Colonic mucosa (tissue), 4 donors: ENCODE measurements at regions not wholly inside any gene's neighbourhood (a gene's known extent, or its start where the extent isn't known, plus 50 kb on each side); places are given as distances from the start of the nearest gene placed in this dataset.

ENCODE experiments used
- DNase-seq: peaks from one replicate; pipeline ENCODE4 v3.0.0-alpha.2; 2020
- H3K27ac ChIP-seq: fragments of 200-600 bp; one replicate; pipeline ENCODE4 v1.8.0; 2021
- H3K27me3 ChIP-seq: fragments of 200-600 bp; one replicate; pipeline ENCODE4 v1.8.0; 2021
- H3K36me3 ChIP-seq: fragments of 200-600 bp; one replicate; pipeline ENCODE4 v1.8.0; 2021
- H3K4me1 ChIP-seq: fragments of 200-600 bp; one replicate; pipeline ENCODE4 v1.8.0; 2021; ENCODE audit warnings: mild to moderate bottlenecking
- H3K4me3 ChIP-seq: fragments of 200-600 bp; one replicate; pipeline ENCODE4 v1.8.0; 2021
- H3K9ac ChIP-seq, 2 donors: one replicate each; pipeline ENCODE4 v1.7.0; 2013; ENCODE audit warnings: control low read depth in 2 of 2, low read depth in 2 of 2, low read length in 2 of 2
- H3K9me3 ChIP-seq: fragments of 200-600 bp; one replicate; pipeline ENCODE4 v1.8.0; 2021
- CTCF ChIP-seq: fragments of 200-600 bp; IDR thresholded peaks from one replicate; pipeline ENCODE4 v1.8.0; 2022; ENCODE audit warnings: antibody characterized with exemption, mild to moderate bottlenecking
- intact Hi-C: fragments of 100-400 bp; cut with DNase I; formaldehyde crosslinking; loops from one replicate; pipeline ENCODE4 v1.14.1; 2022
- donor health status: healthy.
- donor health status: DM: no; HTN: no; CAD: no.
- donor health status: DM: no; HTN: no; CAD: no.

DNA sequence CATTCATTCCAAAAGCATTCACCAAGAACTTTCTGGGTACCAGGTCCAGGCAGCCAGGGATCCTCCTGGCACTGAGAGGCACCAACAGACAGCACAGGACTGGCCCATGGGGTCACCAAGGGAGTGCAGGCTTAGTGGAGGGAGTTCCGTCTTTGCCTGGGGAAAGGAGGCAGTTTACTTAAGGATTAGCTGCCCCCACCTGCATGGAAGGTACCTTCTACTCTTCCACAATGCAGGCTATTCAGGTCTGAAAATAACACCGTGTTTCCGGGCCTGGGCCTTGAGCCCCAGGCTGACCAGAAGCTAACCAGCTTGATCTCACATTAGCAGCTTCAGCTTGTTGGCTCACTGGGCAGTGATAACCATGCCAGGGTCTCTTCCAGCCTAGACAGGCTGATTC lies 199.4 kb downstream of the FOXA2 start:
- intact Hi-C loops = loop anchor here (5.0 kb wide), 2 partner anchors 43 to 202 kb away; no protein-coding TSS in a partner anchor
- Histone ChIP-seq H3K36me3 (no peaks in the 10 kb centered on the region), H3K9me3 (no peaks in the 10 kb centered on the region), H3K27me3 (no peaks in the 10 kb centered on the region), H3K27ac (no peak overlapping the region), H3K4me1 (no peaks in the 10 kb centered on the region), H3K9ac (no peak overlapping the region), H3K4me3 (no peak overlapping the region)
- no peak for DNase-seq
- TF ChIP-seq CTCF = no peak

DNA sequence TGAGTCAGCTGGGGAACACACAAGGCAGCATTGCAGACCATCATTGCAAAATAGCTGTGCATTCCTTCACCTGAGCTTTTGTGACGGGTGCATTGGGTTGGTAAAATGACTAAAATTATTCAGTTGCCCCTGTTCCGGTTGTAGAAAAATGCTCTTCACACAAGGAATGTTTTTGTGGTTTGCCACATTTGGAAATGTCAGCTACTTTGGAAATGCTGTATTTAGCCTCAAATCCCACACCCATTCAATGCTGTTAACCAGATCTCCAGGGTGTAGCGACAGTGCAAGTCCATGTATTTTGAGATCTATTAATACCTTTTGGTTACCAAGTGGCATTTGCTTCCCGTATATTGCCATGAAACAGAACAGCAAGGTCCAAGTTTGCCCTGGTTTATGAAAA lies 201.2 kb downstream of the FOXA2 start:
- Histone ChIP-seq H3K27me3 (no peaks in the 10 kb centered on the region), H3K4me1 (no peaks in the 10 kb centered on the region), H3K27ac (no peak overlapping the region), H3K4me3 (no peak overlapping the region), H3K9ac (no peak overlapping the region), H3K9me3 (no peaks in the 10 kb centered on the region), H3K36me3 (no peaks in the 10 kb centered on the region)
- no peak for DNase-seq
- intact Hi-C loops = loop anchor here (5.0 kb wide), 1 partner anchor 41 kb away; no protein-coding TSS in a partner anchor
- TF ChIP-seq CTCF = no peak

- no peak for DNase-seq
- no peak overlapping the region for H3K4me3 ChIP-seq
- H3K27me3 ChIP-seq = no peaks in the 10 kb centered on the region
- H3K36me3 ChIP-seq = no peaks in the 10 kb centered on the region
- no peaks in the 10 kb centered on the region for H3K9me3 ChIP-seq
- no peak overlapping the region for H3K27ac ChIP-seq
- TF ChIP-seq CTCF = no peak
- intact Hi-C loops = loop anchor here (5.0 kb wide), 1 partner anchor 40 kb away; no protein-coding TSS in a partner anchor
- no peaks in the 10 kb centered on the region for H3K4me1 ChIP-seq
- H3K9ac ChIP-seq = no peak overlapping the region
Measured at GRCh38 chr20:22382742-22383141, 201.6 kb downstream of the FOXA2 start.

DNA sequence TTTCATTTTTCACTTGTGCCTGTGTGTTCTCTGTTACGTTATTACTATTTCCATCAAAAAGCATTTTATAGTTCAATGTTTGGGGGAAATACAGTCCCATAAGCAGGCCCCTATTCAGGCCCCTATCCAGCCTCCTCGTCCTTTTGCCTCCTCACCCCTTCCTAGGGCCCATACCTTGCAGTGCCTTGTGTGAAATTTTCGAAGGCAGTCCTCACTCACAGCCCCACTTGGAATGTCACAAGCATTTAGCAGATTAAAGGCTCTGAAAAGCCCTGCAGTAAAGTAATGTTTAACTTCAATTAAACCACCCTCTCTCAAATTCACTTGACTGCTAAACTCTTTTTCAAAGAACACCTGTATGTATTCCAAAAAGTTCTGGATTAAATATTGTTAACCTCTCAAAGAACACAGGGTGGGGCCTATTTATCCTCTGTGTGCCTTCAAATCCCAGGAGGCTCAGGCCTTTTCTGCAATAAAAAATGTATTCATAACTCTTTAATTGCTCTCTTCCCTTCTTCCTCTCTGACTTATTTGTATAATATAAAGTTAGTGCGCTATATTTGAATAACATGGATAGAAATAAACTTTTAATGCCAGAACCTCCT lies 202.5 kb downstream of the FOXA2 start:
- H3K9me3 ChIP-seq = no peaks in the 10 kb centered on the region
- intact Hi-C loops = loop anchor here (5.0 kb wide), 1 partner anchor 40 kb away; no protein-coding TSS in a partner anchor
- H3K9ac ChIP-seq = no peak overlapping the region
- H3K4me1 ChIP-seq = no peaks in the 10 kb centered on the region
- no peaks in the 10 kb centered on the region for H3K36me3 ChIP-seq
- no peaks in the 10 kb centered on the region for H3K27me3 ChIP-seq
- TF ChIP-seq CTCF = no peak
- no peak overlapping the region for H3K27ac ChIP-seq
- no peak overlapping the region for H3K4me3 ChIP-seq
- DNase-seq = peak; percentile 29

- no peak overlapping the region for H3K9ac ChIP-seq
- no peaks in the 10 kb centered on the region for H3K36me3 ChIP-seq
- H3K9me3 ChIP-seq = no peaks in the 10 kb centered on the region
- DNase-seq = no peak
- intact Hi-C loops = no loop called here
- no peaks in the 10 kb centered on the region for H3K27me3 ChIP-seq
- H3K27ac ChIP-seq = no peak overlapping the region
- H3K4me3 ChIP-seq = no peak overlapping the region
- TF ChIP-seq CTCF = no peak
- no peaks in the 10 kb centered on the region for H3K4me1 ChIP-seq
Measured at GRCh38 chr20:22379472-22379871, 204.9 kb downstream of the FOXA2 start.
